WTC11 (cell line): ENCODE measurements at regions not wholly inside any gene's neighbourhood (a gene's known extent, or its start where the extent isn't known, plus 50 kb on each side); places are given as distances from the start of the nearest gene placed in this dataset.

Experiments
- ATAC-seq: fragments of 200-7000 bp; cut with Tn5 transposase; 2 replicates; pipeline ENCODE4 v1.10.0; 2021; ENCODE audit warnings: mild to moderate bottlenecking, moderate library complexity
- CTCF ChIA-PET: fragments of 300-600 bp; sonication (Branson Sonifier 250); formaldehyde crosslinking; loops from one replicate; lab custom pipeline; 2021; ENCODE audit warnings: antibody characterized with exemption; lab: Charles Lee
- POLR2A ChIA-PET: fragments of 350-600 bp; sonication (Branson Sonifier 250); formaldehyde crosslinking; loops from one replicate; lab custom pipeline; 2021; ENCODE audit warnings: antibody characterized with exemption; lab: Charles Lee
- DNase-seq: peaks from one replicate; pipeline ENCODE4 v3.0.0; 2021; ENCODE audit warnings: low spot score
- H3K27ac Mint-ChIP-seq: 2 replicates; pipeline ENCODE4 v1.8.0; 2021; ENCODE audit warnings: mixed read lengths
- H3K27me3 Mint-ChIP-seq: 2 replicates; pipeline ENCODE4 v1.8.0; 2021; ENCODE audit warnings: low read depth, mild to moderate bottlenecking, moderate library complexity, mixed read lengths
- H3K36me3 Mint-ChIP-seq: 2 replicates; pipeline ENCODE4 v1.8.0; 2021; ENCODE audit warnings: mixed read lengths
- H3K4me1 Mint-ChIP-seq: 2 replicates; pipeline ENCODE4 v1.8.0; 2022; ENCODE audit warnings: mixed read lengths
- H3K4me3 Mint-ChIP-seq: 2 replicates; pipeline ENCODE4 v1.8.0; 2021; ENCODE audit warnings: mild to moderate bottlenecking, moderate library complexity, mixed read lengths
- H3K9me3 Mint-ChIP-seq: 2 replicates; pipeline ENCODE4 v1.8.0; 2021; ENCODE audit warnings: mixed read lengths
- ATF6 ChIP-seq: sonication (generic); formaldehyde crosslinking; IDR thresholded peaks from 2 replicates; pipeline ENCODE4 v1.8.1; 2023; ENCODE audit warnings: mild to moderate bottlenecking, missing genetic modification reagents
- CTCF ChIP-seq: fragments of 200-600 bp; IDR thresholded peaks from 2 replicates; pipeline ENCODE4 v1.8.0; 2022; ENCODE audit warnings: antibody characterized with exemption
- FOXP1 ChIP-seq: sonication (generic); formaldehyde crosslinking; IDR thresholded peaks from 2 replicates; pipeline ENCODE4 v1.8.0; 2022; ENCODE audit warnings: missing genetic modification reagents, mild to moderate bottlenecking, moderate library complexity, borderline replicate concordance
- FOXP4 ChIP-seq: sonication (generic); formaldehyde crosslinking; IDR thresholded peaks from 2 replicates; pipeline ENCODE4 v1.8.0; 2022; ENCODE audit warnings: mild to moderate bottlenecking, missing genetic modification reagents
- GABPB1 ChIP-seq: sonication (generic); formaldehyde crosslinking; IDR thresholded peaks from 2 replicates; pipeline ENCODE4 v1.8.1; 2023; ENCODE audit warnings: mild to moderate bottlenecking, missing genetic modification reagents
- JAZF1 ChIP-seq: fragments of 250-450 bp; sonication (Bioruptor Pico); IDR thresholded peaks from 2 replicates; pipeline ENCODE4 v1.9.0; 2021; ENCODE audit warnings: moderate library complexity, mild to moderate bottlenecking, inconsistent platforms
- JUN ChIP-seq: sonication (generic); formaldehyde crosslinking; IDR thresholded peaks from 2 replicates; pipeline ENCODE4 v1.8.0; 2023; ENCODE audit warnings: mild to moderate bottlenecking, missing genetic modification reagents
- PRRX2 ChIP-seq: fragments of 250-450 bp; sonication (Bioruptor Pico); IDR thresholded peaks from 2 replicates; pipeline ENCODE4 v1.8.0; 2021; ENCODE audit warnings: mild to moderate bottlenecking
- SMAD4 ChIP-seq: sonication (generic); formaldehyde crosslinking; IDR thresholded peaks from 2 replicates; pipeline ENCODE4 v1.8.0; 2022; ENCODE audit warnings: mild to moderate bottlenecking, missing genetic modification reagents
- SP1 ChIP-seq: sonication (generic); formaldehyde crosslinking; conservative IDR thresholded peaks from 2 replicates; pipeline ENCODE4 v1.8.1; 2022; ENCODE audit warnings: missing genetic modification reagents
- TCF7 ChIP-seq: sonication (generic); formaldehyde crosslinking; IDR thresholded peaks from 2 replicates; pipeline ENCODE4 v1.8.0; 2022; ENCODE audit warnings: mild to moderate bottlenecking, low read depth, missing genetic modification reagents, moderate library complexity
- ZNF138 ChIP-seq: sonication (generic); formaldehyde crosslinking; conservative IDR thresholded peaks from 2 replicates; pipeline ENCODE4 v1.8.1; 2022; ENCODE audit warnings: mild to moderate bottlenecking, moderate library complexity, missing genetic modification reagents
- ZNF263 ChIP-seq: sonication (generic); formaldehyde crosslinking; IDR thresholded peaks from 2 replicates; pipeline ENCODE4 v1.8.1; 2022; ENCODE audit warnings: low read depth, mild to moderate bottlenecking, moderate library complexity, missing genetic modification reagents
- ZNF396 ChIP-seq: fragments of 250-450 bp; sonication (Bioruptor Pico); IDR thresholded peaks from 2 replicates; pipeline ENCODE4 v1.8.0; 2021; ENCODE audit warnings: mild to moderate bottlenecking, moderate library complexity, borderline replicate concordance
- ZNF416 ChIP-seq: fragments of 250-450 bp; sonication (Bioruptor Pico); IDR thresholded peaks from 2 replicates; pipeline ENCODE4 v1.9.0; 2021; ENCODE audit warnings: mild to moderate bottlenecking, inconsistent platforms
- ZNF423 ChIP-seq: fragments of 250-450 bp; sonication (Bioruptor Pico); IDR thresholded peaks from 2 replicates; pipeline ENCODE4 v2.1.2; 2022; ENCODE audit warnings: mild to moderate bottlenecking, moderate library complexity
- ZNF671 ChIP-seq: fragments of 250-450 bp; sonication (Bioruptor Pico); IDR thresholded peaks from 2 replicates; pipeline ENCODE4 v1.8.0; 2021; ENCODE audit warnings: mild to moderate bottlenecking
- TF ChIP-seq, protein P1 (sequence below): sonication (generic); formaldehyde crosslinking; IDR thresholded peaks from 2 replicates; pipeline ENCODE4 v1.8.1; 2023; ENCODE audit warnings: mild to moderate bottlenecking, missing genetic modification reagents

GRCh38 chr20:20864351-20865096 lies 152.1 kb upstream of the RALGAPA2 start:
- POLR2A ChIA-PET = no interaction called here
- Mint-ChIP-seq H3K9me3 (no peaks in the 10 kb centered on the region), H3K4me3 (no peak overlapping the region), H3K27me3 (no peaks in the 10 kb centered on the region), H3K27ac (no peak overlapping the region)
- CTCF ChIA-PET = interaction anchor here (0.7 to 3.8 kb wide), 16 partner anchors 23 to 657 kb away, joined by 3 to 29 read pairs (median 4); no protein-coding TSS in a partner anchor
- no peak for DNase-seq
- TF ChIP-seq JAZF1 (CRISPR knock-in tag) = no peak
- TF ChIP-seq ZNF263 = no peak
- TF ChIP-seq ZNF138 = no peak
- no peak for TF ChIP-seq SP1 (CRISPR knock-in tag)
- TF ChIP-seq ATF6 (CRISPR knock-in tag) = no peak
- no peak for TF ChIP-seq FOXP4 (CRISPR knock-in tag)
- no peak for TF ChIP-seq JUN
- no peak for TF ChIP-seq ZNF396
- no peak for TF ChIP-seq ZNF416
- no peak for TF ChIP-seq TCF7
- no peak for TF ChIP-seq PRRX2
- TF ChIP-seq, protein P1, sequence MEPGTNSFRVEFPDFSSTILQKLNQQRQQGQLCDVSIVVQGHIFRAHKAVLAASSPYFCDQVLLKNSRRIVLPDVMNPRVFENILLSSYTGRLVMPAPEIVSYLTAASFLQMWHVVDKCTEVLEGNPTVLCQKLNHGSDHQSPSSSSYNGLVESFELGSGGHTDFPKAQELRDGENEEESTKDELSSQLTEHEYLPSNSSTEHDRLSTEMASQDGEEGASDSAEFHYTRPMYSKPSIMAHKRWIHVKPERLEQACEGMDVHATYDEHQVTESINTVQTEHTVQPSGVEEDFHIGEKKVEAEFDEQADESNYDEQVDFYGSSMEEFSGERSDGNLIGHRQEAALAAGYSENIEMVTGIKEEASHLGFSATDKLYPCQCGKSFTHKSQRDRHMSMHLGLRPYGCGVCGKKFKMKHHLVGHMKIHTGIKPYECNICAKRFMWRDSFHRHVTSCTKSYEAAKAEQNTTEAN (CRISPR knock-in tag) = no peak
- TF ChIP-seq SMAD4 = no peak
- no peak for TF ChIP-seq FOXP1 (CRISPR knock-in tag)
- TF ChIP-seq, all 79 proteins: peak for 0
- no peaks in the 10 kb centered on the region for H3K36me3 Mint-ChIP-seq
- ATAC-seq = peak; percentile 85
- no peaks in the 10 kb centered on the region; the same call in 1 of the 2 replicates for H3K4me1 Mint-ChIP-seq

- ATAC-seq (peak; percentile 81), DNase-seq (peak; percentile 99)
- no peaks in the 10 kb centered on the region; the same call in 1 of the 2 replicates for H3K4me1 Mint-ChIP-seq
- TF ChIP-seq ZNF423 (CRISPR knock-in tag) = no peak
- peak; percentile 80 for TF ChIP-seq CTCF
- peak; percentile 32; the same call in 1 of the 2 replicates for TF ChIP-seq GABPB1
- TF ChIP-seq ZNF671 (CRISPR knock-in tag) = no peak
- H3K27ac Mint-ChIP-seq = no peak overlapping the region
- no peaks in the 10 kb centered on the region for H3K36me3 Mint-ChIP-seq
- H3K9me3 Mint-ChIP-seq = no peaks in the 10 kb centered on the region
- POLR2A ChIA-PET = no interaction called here
- no peak overlapping the region for H3K4me3 Mint-ChIP-seq
- CTCF ChIA-PET = interaction anchor here (0.6 to 4.3 kb wide), 39 partner anchors 9 to 755 kb away, joined by 3 to 48 read pairs (median 3); partner anchors contain the start of gene KIZ
- H3K27me3 Mint-ChIP-seq = peaks cover 4% of the 10 kb centered on the region
These were observed 147.8 kb upstream of the RALGAPA2 start for GRCh38 chr20:20860078-20860806.
